ENCODE measurements at regions not wholly inside any gene's neighbourhood (a gene's known extent, or its start where the extent isn't known, plus 50 kb on each side); places are given as distances from the start of the nearest gene placed in this dataset.

DNA sequence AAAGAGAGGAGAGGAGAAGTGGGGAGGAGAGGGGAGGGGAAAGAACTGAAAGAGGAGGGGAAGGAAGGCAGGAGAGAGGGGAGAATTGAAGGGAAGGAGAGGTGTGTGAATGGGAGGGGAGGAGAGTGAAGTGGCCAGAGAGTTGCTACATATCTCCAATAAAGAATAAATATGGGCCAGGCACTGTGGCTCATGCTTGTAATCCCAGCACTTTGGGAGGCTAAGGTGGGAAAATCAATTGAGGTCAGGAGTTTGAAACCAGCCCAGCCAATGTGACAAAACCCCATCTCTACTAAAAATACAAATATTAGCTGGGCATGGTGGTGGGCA, 482.4 kb downstream of the NAF1 start:
- Histone ChIP-seq H3K36me3 (ENCODE audit: control insufficient read depth in 2 of 2, insufficient read depth in 2 of 2, low read length in 1 of 2) (no peaks in the 10 kb centered on the region), H3K79me2 (ENCODE audit: control insufficient read depth, insufficient read depth, low read length) (no peaks in the 10 kb centered on the region), H4K20me1 (ENCODE audit: control insufficient read depth, insufficient read depth) (no peaks in the 10 kb centered on the region), H3K4me2 (ENCODE audit: control insufficient read depth, insufficient read depth) (no peak overlapping the region), H3K27ac (ENCODE audit: control insufficient read depth, insufficient read depth) (no peak overlapping the region), H3K9me3 (replicated peaks; ENCODE audit: control insufficient read depth, insufficient read depth, low read length) (no peaks in the 10 kb centered on the region), H2AFZ (ENCODE audit: control insufficient read depth, low read depth, low read length) (no peak overlapping the region), H3K4me3 (no peak overlapping the region), H3K4me1 (ENCODE audit: control insufficient read depth, insufficient read depth, low read length) (no peaks in the 10 kb centered on the region), H3K9ac (ENCODE audit: control insufficient read depth, insufficient read depth, low read length) (no peak overlapping the region), H3K27me3 (replicated peaks in 1 of 2; ENCODE audit: control insufficient read depth in 2 of 2, insufficient read depth in 2 of 2, low read length in 1 of 2) (no peaks in the 10 kb centered on the region)
- DNase-seq (ENCODE audit: low read depth, low spot score) = no peak
- in situ Hi-C loops (cut with MboI) (no loop called here), intact Hi-C loops (cut with micrococcal nuclease; ENCODE audit: unreplicated experiment) (no loop called here)
- ChIA-PET SMC1A (ENCODE audit: uncharacterized antibody, unreplicated experiment) (no interaction called here), RAD21 (ENCODE audit: unreplicated experiment) (no interaction called here), CTCF (no interaction called here), POLR2A (no interaction called here)
- no peak for TF ChIP-seq CREM (IDR thresholded peaks at IDR 0.05; ENCODE audit: low read depth)
- no peak for TF ChIP-seq SREBF2 (IDR thresholded peaks at IDR 0.05; ENCODE audit: low read length)
- no TSS peak for BruUV-seq (replicated peaks)
- peak; percentile 34 for ATAC-seq
- FAIRE-seq = no peak

DNA sequence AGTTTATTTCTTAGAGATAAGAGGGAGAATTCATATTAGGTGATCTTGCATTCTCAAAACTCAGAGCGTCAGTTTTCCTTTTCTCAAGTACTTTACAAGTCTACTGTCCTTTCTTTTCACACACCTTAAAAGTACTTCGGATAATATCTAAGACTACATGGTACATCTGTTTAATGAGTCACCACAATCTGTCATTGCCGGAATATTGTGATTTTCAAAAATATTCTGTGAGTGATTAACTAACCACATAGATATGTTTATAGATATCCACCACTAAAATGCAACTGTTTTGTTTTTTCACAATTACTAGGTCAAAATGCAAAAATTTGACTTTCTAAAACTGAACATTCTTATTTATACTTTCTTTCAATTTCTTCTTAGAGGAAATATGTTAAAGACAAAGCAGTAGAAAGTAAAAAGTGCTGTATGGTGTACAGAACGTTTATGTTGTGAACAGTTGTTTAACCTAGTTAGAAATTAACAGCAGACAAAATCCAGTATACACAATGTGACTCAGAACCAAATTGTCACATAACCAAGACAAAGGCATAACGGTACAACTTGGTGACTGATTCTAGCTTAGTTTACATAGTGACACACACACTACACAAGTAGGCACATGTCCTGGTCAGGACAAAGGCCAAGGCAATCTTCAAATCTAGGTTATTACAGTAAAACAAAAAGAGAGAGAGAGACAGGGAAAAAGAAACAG, 482.9 kb downstream of the NAF1 start:
- H3K79me2 ChIP-seq (ENCODE audit: control insufficient read depth, insufficient read depth, low read length) = no peaks in the 10 kb centered on the region
- SMC1A ChIA-PET (ENCODE audit: uncharacterized antibody, unreplicated experiment) = no interaction called here
- WGBS (ENCODE audit: insufficient coverage, insufficient replicate concordance, low lambda C conversion rate, missing lambda C conversion rate) = 11% methylated on average over 5 of the region's 5 CpGs
- H3K4me2 ChIP-seq (ENCODE audit: control insufficient read depth, insufficient read depth) = no peak overlapping the region
- in situ Hi-C loops (cut with MboI) = no loop called here
- H3K4me3 ChIP-seq = no peak overlapping the region
- no TSS peak for BruUV-seq (replicated peaks)
- CTCF ChIA-PET = no interaction called here
- RAD21 ChIA-PET (ENCODE audit: unreplicated experiment) = no interaction called here
- H3K27ac ChIP-seq (ENCODE audit: control insufficient read depth, insufficient read depth) = no peak overlapping the region
- FAIRE-seq (no peak), ATAC-seq (peak; percentile 89), DNase-seq (ENCODE audit: low read depth, low spot score) (no peak)
- H3K27me3 ChIP-seq (replicated peaks in 1 of 2; ENCODE audit: control insufficient read depth in 2 of 2, insufficient read depth in 2 of 2, low read length in 1 of 2) = no peaks in the 10 kb centered on the region
- H3K4me1 ChIP-seq (ENCODE audit: control insufficient read depth, insufficient read depth, low read length) = no peaks in the 10 kb centered on the region
- H3K36me3 ChIP-seq (ENCODE audit: control insufficient read depth in 2 of 2, insufficient read depth in 2 of 2, low read length in 1 of 2) = no peaks in the 10 kb centered on the region
- no peak overlapping the region for H2AFZ ChIP-seq (ENCODE audit: control insufficient read depth, low read depth, low read length)
- intact Hi-C loops (cut with micrococcal nuclease; ENCODE audit: unreplicated experiment) = no loop called here
- H4K20me1 ChIP-seq (ENCODE audit: control insufficient read depth, insufficient read depth) = no peaks in the 10 kb centered on the region
- POLR2A ChIA-PET = no interaction called here
- H3K9me3 ChIP-seq (replicated peaks; ENCODE audit: control insufficient read depth, insufficient read depth, low read length) = no peaks in the 10 kb centered on the region
- H3K9ac ChIP-seq (ENCODE audit: control insufficient read depth, insufficient read depth, low read length) = no peak overlapping the region
- TF ChIP-seq MAX (IDR thresholded peaks at IDR 0.05; ENCODE audit: low read depth, low read length) (no peak), SMAD1 (IDR thresholded peaks at IDR 0.05; ENCODE audit: low read depth, partially characterized antibody) (no peak), ZZZ3 (IDR thresholded peaks at IDR 0.05; ENCODE audit: control insufficient read depth, insufficient read length, low read depth) (no peak), HDAC2 (IDR thresholded peaks at IDR 0.05) (no peak), BCLAF1 (IDR thresholded peaks at IDR 0.05) (no peak), RAD21 (IDR thresholded peaks at IDR 0.05; ENCODE audit: insufficient read depth, low read depth, low read length) (no peak), BMI1 (IDR thresholded peaks at IDR 0.05; ENCODE audit: borderline replicate concordance) (no peak), CEBPB (IDR thresholded peaks at IDR 0.05; ENCODE audit: borderline replicate concordance in 1 of 2, low read depth in 2 of 2, low read length in 2 of 2) (no peak), E2F8 (IDR thresholded peaks at IDR 0.05; ENCODE audit: low read depth, partially characterized antibody) (no peak)
- TF ChIP-seq, protein P1, sequence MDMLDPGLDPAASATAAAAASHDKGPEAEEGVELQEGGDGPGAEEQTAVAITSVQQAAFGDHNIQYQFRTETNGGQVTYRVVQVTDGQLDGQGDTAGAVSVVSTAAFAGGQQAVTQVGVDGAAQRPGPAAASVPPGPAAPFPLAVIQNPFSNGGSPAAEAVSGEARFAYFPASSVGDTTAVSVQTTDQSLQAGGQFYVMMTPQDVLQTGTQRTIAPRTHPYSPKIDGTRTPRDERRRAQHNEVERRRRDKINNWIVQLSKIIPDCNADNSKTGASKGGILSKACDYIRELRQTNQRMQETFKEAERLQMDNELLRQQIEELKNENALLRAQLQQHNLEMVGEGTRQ (IDR thresholded peaks at IDR 0.05; ENCODE audit: borderline replicate concordance, low read depth, low read length) = no peak

Measured in GM12878 (cell line).